A549 (cell line): ENCODE measurements at regions not wholly inside any gene's neighbourhood (a gene's known extent, or its start where the extent isn't known, plus 50 kb on each side); places are given as distances from the start of the nearest gene placed in this dataset.

Experiments
- ATAC-seq, 2 experiments: fragments of 200-7000 bp in 1 of 2; fragments of >200 bp in 1 of 2; cut with Nextera tagmentation in 1 of 2; cut with Tn5 transposase in 1 of 2; 3 replicates each; pipeline versions ENCODE4 v1.8.0 to v1.9.1; 2018 to 2020; ENCODE audit warnings: mild to moderate bottlenecking in 1 of 2, moderate library complexity in 1 of 2
- CTCF ChIA-PET: fragments of 300-600 bp; sonication (Branson Sonifier 250); formaldehyde crosslinking; extraction: SDS; loops from one replicate; lab custom pipeline; 2021; ENCODE audit warnings: antibody characterized with exemption, inconsistent platforms; lab: Yijun Ruan, JAX
- POLR2A ChIA-PET: fragments of 350-600 bp; formaldehyde crosslinking; extraction: SDS; loops from one replicate; lab custom pipeline; 2021; ENCODE audit warnings: antibody characterized with exemption, inconsistent platforms; lab: Yijun Ruan, JAX
- DNase-seq, 2 experiments: peaks; one replicate each; pipeline versions ENCODE4 v3.0.0 to v3.0.0-alpha.2; 2011 to 2016; ENCODE audit warnings: low read depth in 1 of 2, low spot score in 1 of 2
- FAIRE-seq: peaks from 2 replicates; lab custom pipeline; 2011; peaks lifted over from hg19 to GRCh38; lab: Jason Lieb, UNC
- H3K27ac ChIP-seq, 2 experiments: fragments of >200 bp; sonication (Bioruptor Twin); formaldehyde crosslinking; 3 replicates each; pipeline ENCODE4 v1.5.1; 2016 to 2017
- H3K4me1 ChIP-seq: fragments of >200 bp; sonication (Bioruptor Twin); formaldehyde crosslinking; 3 replicates; pipeline ENCODE4 v1.6.1; 2016
- H3K4me2 ChIP-seq: fragments of >200 bp; sonication (Bioruptor Twin); formaldehyde crosslinking; 3 replicates; pipeline ENCODE4 v1.6.1; 2016
- H3K4me3 ChIP-seq: fragments of >200 bp; sonication (Bioruptor Twin); formaldehyde crosslinking; 3 replicates; pipeline ENCODE4 v1.5.1; 2016
- H3K9me3 ChIP-seq: fragments of >200 bp; sonication (Bioruptor Twin); formaldehyde crosslinking; 3 replicates; pipeline ENCODE4 v1.6.1; 2016
- ATOH8 ChIP-seq: fragments of 250-450 bp; sonication (Bioruptor Pico); IDR thresholded peaks from 2 replicates; pipeline ENCODE4 v1.5.0; 2020; ENCODE audit warnings: low read depth, mild to moderate bottlenecking, moderate library complexity
- BCL3 ChIP-seq: fragments of >200 bp; sonication (Bioruptor Twin); formaldehyde crosslinking; IDR thresholded peaks from 3 replicates; pipeline ENCODE4 v1.6.1; 2016
- BHLHE40 ChIP-seq: IDR thresholded peaks from 2 replicates; pipeline ENCODE4 v1.6.1; 2012; ENCODE audit warnings: low read depth, low read length, inconsistent platforms
- CBX8 ChIP-seq: fragments of 200-600 bp; sonication (generic); IDR thresholded peaks from 2 replicates; pipeline ENCODE4 v1.6.1; 2016
- CHD2 ChIP-seq: fragments of 150-350 bp; IDR thresholded peaks from 2 replicates; pipeline ENCODE4 v1.6.1; 2014; ENCODE audit warnings: low read length; ENCODE audit not compliant: partially characterized antibody
- CHD4 ChIP-seq: fragments of 200-600 bp; sonication (generic); IDR thresholded peaks from 2 replicates; pipeline ENCODE4 v1.6.1; 2016; ENCODE audit warnings: antibody characterized with exemption, mild to moderate bottlenecking, borderline replicate concordance
- E2F6 ChIP-seq: IDR thresholded peaks from 2 replicates; pipeline ENCODE4 v1.6.1; 2012; ENCODE audit warnings: low read depth, borderline replicate concordance
- ESRRA ChIP-seq: fragments of 150-350 bp; IDR thresholded peaks from 2 replicates; pipeline ENCODE4 v1.6.1; 2014; ENCODE audit warnings: mild to moderate bottlenecking, low read length, borderline replicate concordance
- FOSB ChIP-seq: fragments of 250-450 bp; sonication (Bioruptor Pico); IDR thresholded peaks from 2 replicates; pipeline ENCODE4 v1.5.0; 2020; ENCODE audit warnings: mild to moderate bottlenecking, moderate library complexity
- FOSL2 ChIP-seq, 2 experiments: fragments of 450-650 bp in 1 of 2; fragments of >200 bp in 1 of 2; sonication (Bioruptor Twin) in 1 of 2; formaldehyde crosslinking; IDR thresholded peaks; 2 replicates each; pipeline versions ENCODE4 v1.5.0 to v1.6.1; 2016 to 2020; ENCODE audit warnings: mild to moderate bottlenecking in 1 of 2, moderate library complexity in 1 of 2
- GATA3 ChIP-seq: IDR thresholded peaks from 2 replicates; pipeline ENCODE4 v1.6.1; 2012; ENCODE audit warnings: borderline replicate concordance
- HES2 ChIP-seq: fragments of >200 bp; sonication (Bioruptor Twin); formaldehyde crosslinking; IDR thresholded peaks from 2 replicates; pipeline ENCODE4 v1.6.1; 2016
- HEYL ChIP-seq: fragments of 250-450 bp; sonication (Bioruptor Pico); IDR thresholded peaks from 2 replicates; pipeline ENCODE4 v1.8.0; 2021; ENCODE audit warnings: mild to moderate bottlenecking, moderate library complexity
- HOXA7 ChIP-seq: fragments of 250-450 bp; sonication (Bioruptor Pico); IDR thresholded peaks from 2 replicates; pipeline ENCODE4 v1.5.0; 2020; ENCODE audit warnings: mild to moderate bottlenecking, moderate library complexity
- HOXB13 ChIP-seq: fragments of 250-450 bp; sonication (Bioruptor Pico); IDR thresholded peaks from 2 replicates; pipeline ENCODE4 v1.5.0; 2020; ENCODE audit warnings: low read depth, mild to moderate bottlenecking, moderate library complexity
- JUN ChIP-seq, 2 experiments: fragments of >200 bp; sonication (Bioruptor Twin); formaldehyde crosslinking; IDR thresholded peaks; 2 replicates in 1 of 2; 3 replicates in 1 of 2; pipeline ENCODE4 v1.6.1; 2016 to 2017
- MAFK ChIP-seq: fragments of 450-650 bp; IDR thresholded peaks from 2 replicates; pipeline ENCODE4 v1.6.1; 2014; ENCODE audit not compliant: partially characterized antibody
- MAZ ChIP-seq: fragments of 150-350 bp; IDR thresholded peaks from 2 replicates; pipeline ENCODE4 v1.6.1; 2014; ENCODE audit warnings: antibody characterized with exemption, low read depth, low read length, borderline replicate concordance
- MYC ChIP-seq: IDR thresholded peaks from 2 replicates; pipeline ENCODE4 v1.6.1; 2012; ENCODE audit warnings: mild to moderate bottlenecking, inconsistent platforms, low read length, improper control_type of control experiment, borderline replicate concordance
- PBX3 ChIP-seq: IDR thresholded peaks from 2 replicates; pipeline ENCODE4 v1.6.1; 2012
- REST ChIP-seq: fragments of 200-600 bp; sonication (generic); IDR thresholded peaks from 2 replicates; pipeline ENCODE4 v1.6.1; 2016; ENCODE audit warnings: antibody characterized with exemption, mild to moderate bottlenecking, moderate library complexity
- RNF2 ChIP-seq: fragments of 200-600 bp; sonication (generic); IDR thresholded peaks from 2 replicates; pipeline ENCODE4 v1.6.1; 2016; ENCODE audit warnings: low read depth, mild to moderate bottlenecking, antibody characterized with exemption, moderate library complexity, borderline replicate concordance
- SMC3 ChIP-seq: fragments of >200 bp; sonication (Bioruptor Twin); formaldehyde crosslinking; IDR thresholded peaks from 3 replicates; pipeline ENCODE4 v1.6.1; 2018; ENCODE audit warnings: inconsistent platforms
- TP53 ChIP-seq: fragments of 250-450 bp; sonication (Bioruptor Pico); IDR thresholded peaks from 2 replicates; pipeline ENCODE4 v1.5.0; 2021; ENCODE audit warnings: mild to moderate bottlenecking, moderate library complexity
- USF2 ChIP-seq: fragments of 450-650 bp; IDR thresholded peaks from 2 replicates; pipeline ENCODE4 v1.6.1; 2014; ENCODE audit warnings: antibody characterized with exemption
- ZFP36 ChIP-seq: fragments of 450-650 bp; IDR thresholded peaks from 2 replicates; pipeline ENCODE4 v1.6.1; 2014; ENCODE audit warnings: borderline replicate concordance; ENCODE audit not compliant: partially characterized antibody
- ZNF302 ChIP-seq: fragments of 250-450 bp; sonication (Bioruptor Pico); IDR thresholded peaks from 2 replicates; pipeline ENCODE4 v1.9.0; 2021; ENCODE audit warnings: inconsistent platforms, mild to moderate bottlenecking, moderate library complexity
- ZSCAN20 ChIP-seq: fragments of 250-450 bp; sonication (Bioruptor Pico); IDR thresholded peaks from 2 replicates; pipeline ENCODE4 v1.8.0; 2022; ENCODE audit warnings: mild to moderate bottlenecking, moderate library complexity
- WGBS: methylation state at CpG from one replicate; pipeline ENCODE4 v1.1.6; 2017; ENCODE audit errors: missing lambda C conversion rate; 5-methylcytosine and 5-hydroxymethylcytosine counted together

GRCh38 chr13:48864100-48864499, 111.6 kb upstream of the FNDC3A start:
- Histone ChIP-seq H3K27ac (no peak overlapping the region), H3K4me3 (no peak overlapping the region), H3K4me2 (no peak overlapping the region), H3K4me1 (no peaks in the 10 kb centered on the region)
- no peak for DNase-seq
- TF ChIP-seq ZFP36 (no peak), CHD4 (no peak), BCL3 (no peak), MYC (no peak), BHLHE40 (no peak), SMC3 (no peak), ESRRA (no peak), RNF2 (no peak), ZNF302 (no peak), REST (no peak), USF2 (no peak), HOXA7 (no peak), TP53 (no peak), HEYL (CRISPR knock-in tag) (no peak), JUN (IDR thresholded peaks at IDR 0.05) (no peak), ATOH8 (no peak)
- TF ChIP-seq, all 56 proteins: peak for 0
- H3K9me3 ChIP-seq, result no peaks in the 10 kb centered on the region
- FAIRE-seq, result no peak
- no peak for ATAC-seq
- POLR2A ChIA-PET, result no interaction called here
- CTCF ChIA-PET, result no interaction called here

GRCh38 chr13:48866249-48866648, 109.5 kb upstream of the FNDC3A start:
- DNase-seq (no peak), ATAC-seq (no peak), FAIRE-seq (no peak)
- ChIA-PET CTCF (interaction anchor here (0.6 kb wide), 1 partner anchor 23 kb away, joined by 5 read pairs; no protein-coding TSS in a partner anchor), POLR2A (no interaction called here)
- 82% methylated on average over 6 of the region's 6 CpGs for WGBS
- Histone ChIP-seq H3K27ac (no peak overlapping the region), H3K4me3 (no peak overlapping the region), H3K9me3 (no peaks in the 10 kb centered on the region), H3K4me1 (no peaks in the 10 kb centered on the region), H3K4me2 (no peak overlapping the region)
- TF ChIP-seq BCL3 (no peak), FOSL2 (IDR thresholded peaks at IDR 0.05) (no peak), FOSL2 (CRISPR knock-in tag; IDR thresholded peaks at IDR 0.05) (no peak), GATA3 (no peak), ZFP36 (no peak), USF2 (no peak), CBX8 (no peak), HES2 (no peak), MAZ (no peak), ESRRA (no peak), HOXB13 (CRISPR knock-in tag) (no peak), CHD2 (no peak), SMC3 (no peak), FOSB (no peak), PBX3 (no peak), HEYL (CRISPR knock-in tag) (no peak), MAFK (no peak), E2F6 (no peak), ZSCAN20 (no peak)
